ENCODE measurements at regions not wholly inside any gene's neighbourhood (a gene's known extent, or its start where the extent isn't known, plus 50 kb on each side); places are given as distances from the start of the nearest gene placed in this dataset.
"Not testable (repeated sequence)": the region's sequence is repeated elsewhere in the genome, so short reads cannot be mapped to it uniquely, and the experiment has no call there.

DNA sequence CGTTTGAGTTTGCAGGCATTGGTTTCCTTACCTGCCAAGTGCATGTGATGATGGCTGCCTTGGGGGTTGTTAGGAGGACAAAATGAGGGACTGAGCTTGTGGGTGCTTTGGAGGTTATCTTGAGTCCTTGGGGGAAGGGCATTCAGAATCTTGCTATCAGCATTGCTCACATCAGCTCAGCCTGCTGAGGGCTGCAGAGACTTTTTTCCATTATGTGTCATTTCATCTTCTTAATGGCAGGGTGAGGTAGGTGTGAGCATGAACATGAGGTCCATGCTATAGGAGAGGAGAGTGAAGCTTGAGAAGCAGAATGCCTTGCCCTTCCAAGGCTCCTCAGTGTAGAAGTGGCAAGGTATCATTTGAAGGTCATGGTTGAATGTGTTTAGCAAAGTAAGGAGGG lies 112.3 kb downstream of the MIAT start:
- no peak for DNase-seq (ENCODE audit: low spot score)

DNA sequence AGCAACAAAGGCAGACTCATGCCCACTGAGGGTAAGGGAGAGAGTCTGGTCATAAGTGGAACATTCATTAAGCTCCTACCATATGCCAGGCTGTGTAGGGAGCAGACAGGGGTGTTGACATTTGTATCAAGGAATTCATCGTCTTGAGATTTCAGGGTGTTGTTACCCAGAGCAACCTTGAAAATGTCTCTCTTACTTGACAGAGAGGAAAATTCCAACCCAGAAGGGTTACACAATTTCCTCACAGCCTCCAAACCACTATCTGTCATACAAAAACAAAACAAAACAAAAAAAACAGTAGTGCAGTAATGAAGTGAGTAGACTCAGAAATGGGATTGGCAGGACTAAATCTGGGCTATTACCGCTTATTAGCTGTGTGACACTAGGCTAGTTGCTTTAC lies 113.2 kb downstream of the MIAT start:
- peak; percentile 58 for DNase-seq (ENCODE audit: low spot score)

DNA sequence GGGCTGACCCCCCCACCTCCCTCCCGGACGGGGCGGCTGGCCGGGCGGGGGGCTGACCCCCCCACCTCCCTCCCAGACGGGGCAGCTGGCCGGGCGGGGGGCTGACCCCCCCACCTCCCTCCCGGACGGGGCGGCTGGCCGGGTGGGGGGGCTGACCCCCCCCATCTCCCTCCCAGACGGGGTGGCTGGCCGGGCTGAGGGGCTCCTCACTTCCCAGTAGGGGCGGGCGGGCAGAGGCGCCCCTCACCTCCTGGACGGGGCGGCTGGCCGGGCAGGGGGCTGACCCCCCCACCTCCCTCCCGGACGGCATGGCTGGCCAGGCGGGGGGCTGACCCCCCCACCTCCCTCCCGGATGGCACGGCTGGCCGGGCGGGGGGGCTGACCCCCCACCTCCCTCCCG lies 115.7 kb downstream of the MIAT start:
- not testable (repeated sequence) for DNase-seq (ENCODE audit: low spot score)

DNA sequence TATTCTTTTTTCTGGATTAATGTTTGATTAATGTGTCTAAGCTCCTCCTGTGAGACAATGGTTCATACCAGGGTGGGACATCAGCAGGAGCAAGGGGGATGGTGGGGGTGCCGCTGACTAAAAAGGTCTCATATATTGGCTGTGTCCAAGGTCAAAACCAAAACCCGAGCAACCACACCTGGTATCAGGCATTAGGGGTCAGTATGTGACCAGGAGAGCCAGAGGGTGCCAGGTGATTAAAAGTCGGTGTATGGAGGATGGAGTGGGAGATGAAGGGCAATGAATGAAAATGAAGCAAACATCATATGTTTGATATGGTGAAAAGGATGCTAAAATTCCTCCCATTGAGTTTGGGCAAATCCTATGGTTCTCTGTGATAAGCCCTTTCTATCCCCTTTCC lies 118.0 kb downstream of the MIAT start:
- no peak for DNase-seq (ENCODE audit: low spot score)

DNA sequence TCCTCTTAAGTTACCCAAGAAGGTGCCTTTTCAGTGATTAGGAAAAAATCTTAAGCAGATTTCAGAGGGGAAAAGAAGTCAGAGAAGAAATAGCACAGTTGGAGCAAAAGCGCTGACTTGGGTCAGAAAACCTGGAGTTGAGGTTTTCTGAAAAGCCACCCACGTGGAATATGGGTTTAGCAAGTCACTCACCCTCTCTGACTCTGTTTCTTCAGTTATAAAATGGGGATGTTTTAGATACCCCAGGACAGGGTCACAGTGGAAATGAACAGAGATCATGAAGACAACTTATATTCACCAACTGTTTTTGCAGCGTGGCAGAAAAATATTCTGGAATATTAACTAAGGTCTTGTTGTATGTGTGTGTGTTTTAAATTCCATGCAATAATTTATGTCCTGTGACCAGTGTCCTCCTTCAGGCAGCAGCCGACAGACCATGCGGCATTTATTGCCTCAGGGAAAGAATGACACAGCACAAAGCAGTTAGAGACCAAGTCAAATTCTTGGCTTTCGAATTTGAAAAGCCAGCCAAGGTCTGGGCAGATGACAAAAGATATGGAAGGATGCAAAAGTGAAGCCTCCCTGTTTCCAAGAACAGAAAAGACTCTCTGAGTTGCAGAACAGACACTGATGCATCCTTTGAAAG lies 119.9 kb downstream of the MIAT start:
- peak; percentile 77 for DNase-seq (ENCODE audit: low spot score)

DNA sequence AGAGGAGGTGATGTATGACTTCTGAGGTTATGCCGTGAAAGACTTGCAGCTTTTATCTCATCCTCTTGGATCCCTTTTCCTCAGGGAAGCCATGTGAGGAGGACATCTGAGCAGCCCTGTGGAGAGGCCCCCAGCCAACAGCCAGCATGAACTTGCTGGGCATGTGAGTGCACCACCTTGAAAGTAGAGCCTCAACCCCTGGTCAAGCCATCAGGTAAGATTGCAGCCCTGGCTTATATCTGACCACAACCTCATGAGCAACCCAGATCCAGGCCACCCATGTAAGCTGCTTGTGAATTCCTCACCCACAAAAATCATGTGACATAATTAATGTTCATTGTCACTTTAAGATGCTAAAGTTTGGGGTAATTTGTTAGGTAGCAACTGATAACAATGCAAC lies 121.0 kb downstream of the MIAT start:
- DNase-seq (ENCODE audit: low spot score) = no peak

DNA sequence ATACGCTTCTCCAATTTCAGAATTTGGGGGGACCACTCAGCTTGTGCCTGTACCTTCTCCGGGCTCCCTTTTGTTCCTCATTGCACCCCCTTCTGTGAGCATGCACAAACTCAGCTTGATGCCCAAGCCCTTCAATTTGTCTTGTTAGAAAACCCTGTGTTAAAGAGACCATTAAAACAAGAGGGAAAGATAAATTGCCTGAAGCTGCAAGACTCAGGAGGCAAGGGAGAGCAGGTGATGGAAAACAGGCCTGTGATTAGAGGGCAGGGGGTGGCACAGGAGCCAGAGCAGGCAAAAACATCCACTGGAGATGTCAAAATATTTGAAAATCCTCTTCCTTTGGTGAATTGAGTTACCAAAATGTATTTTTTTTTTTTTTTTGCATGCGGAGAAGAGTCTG lies 121.7 kb downstream of the MIAT start:
- no peak for DNase-seq (ENCODE audit: low spot score)

DNA sequence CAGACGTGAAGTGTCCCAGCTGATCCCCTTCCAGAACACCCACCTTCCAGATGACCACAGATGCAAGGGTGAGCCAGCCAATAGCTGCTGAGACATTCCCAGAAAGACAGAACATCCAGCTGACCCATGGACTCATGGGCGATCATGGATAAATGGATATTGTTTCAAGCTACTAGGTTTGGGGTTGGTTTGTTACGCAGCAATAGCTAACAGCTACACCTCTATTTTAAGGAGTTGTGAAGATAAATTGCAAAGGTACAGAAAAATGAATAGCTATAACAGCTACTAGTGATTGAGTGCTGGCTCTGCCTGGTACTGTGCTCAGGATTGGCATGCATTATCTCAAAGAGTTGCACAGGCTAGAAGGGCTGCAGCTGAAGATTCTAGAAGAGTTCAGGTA lies 122.5 kb downstream of the MIAT start:
- no peak for DNase-seq (ENCODE audit: low spot score)

DNA sequence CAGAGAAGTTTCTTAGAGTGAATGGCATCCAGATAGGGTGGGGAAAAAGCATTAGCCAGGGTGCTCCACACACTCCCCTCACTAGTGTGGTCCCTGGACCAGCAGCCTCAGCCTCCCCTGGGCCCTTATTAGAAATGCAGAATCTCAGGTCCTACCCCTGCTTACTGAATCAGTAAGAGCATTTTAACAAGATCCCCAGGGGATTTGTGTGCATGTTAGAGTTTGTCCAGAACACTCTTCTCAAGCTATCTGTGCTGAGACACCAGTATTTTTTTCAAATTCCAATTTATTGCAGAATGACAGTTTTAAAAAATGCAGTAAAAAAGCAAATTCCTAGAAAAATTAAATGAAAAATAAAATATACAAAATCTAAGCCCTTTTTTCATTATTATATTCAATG lies 123.1 kb downstream of the MIAT start:
- DNase-seq (ENCODE audit: low spot score) = no peak

DNA sequence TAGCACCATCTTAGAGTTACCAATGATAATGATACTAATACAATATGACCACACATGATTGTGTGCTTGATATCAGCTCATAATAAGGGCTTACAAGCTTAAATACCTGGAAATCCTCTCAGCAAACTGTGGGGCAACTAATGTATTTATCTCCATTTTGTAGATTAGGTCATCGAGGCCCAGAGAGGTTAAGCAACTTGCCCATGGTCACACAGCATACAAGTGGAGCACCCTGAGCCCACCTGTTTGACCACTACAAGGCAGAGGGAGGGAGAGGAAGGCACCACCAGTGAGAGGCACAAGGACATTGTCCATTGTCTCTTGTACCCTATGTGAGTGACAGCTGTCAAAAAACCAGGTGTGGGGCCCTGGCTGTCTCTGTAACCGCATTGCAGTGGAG lies 123.7 kb downstream of the MIAT start:
- DNase-seq (ENCODE audit: low spot score) = no peak

DNA sequence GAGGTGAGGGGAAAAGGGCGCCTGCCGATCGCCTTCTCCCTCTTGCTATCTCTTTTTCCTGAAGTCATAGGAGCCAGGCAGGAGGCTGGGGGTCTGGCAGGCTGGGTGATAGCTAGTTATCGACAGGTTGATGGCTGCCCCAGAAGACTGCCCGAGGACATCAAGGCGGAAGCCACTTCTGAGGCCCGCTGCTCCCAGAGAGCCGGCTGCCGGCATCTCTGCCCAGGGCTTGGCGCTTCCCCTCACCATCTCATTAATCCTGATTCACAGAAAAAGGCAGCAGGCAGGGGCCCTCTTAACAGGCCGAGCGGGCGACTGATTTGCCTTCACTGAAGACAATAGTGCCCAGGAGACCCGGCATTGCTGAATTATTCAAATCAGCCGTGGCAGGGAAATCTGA lies 124.2 kb downstream of the MIAT start:
- no peak for DNase-seq (ENCODE audit: low spot score)

DNA sequence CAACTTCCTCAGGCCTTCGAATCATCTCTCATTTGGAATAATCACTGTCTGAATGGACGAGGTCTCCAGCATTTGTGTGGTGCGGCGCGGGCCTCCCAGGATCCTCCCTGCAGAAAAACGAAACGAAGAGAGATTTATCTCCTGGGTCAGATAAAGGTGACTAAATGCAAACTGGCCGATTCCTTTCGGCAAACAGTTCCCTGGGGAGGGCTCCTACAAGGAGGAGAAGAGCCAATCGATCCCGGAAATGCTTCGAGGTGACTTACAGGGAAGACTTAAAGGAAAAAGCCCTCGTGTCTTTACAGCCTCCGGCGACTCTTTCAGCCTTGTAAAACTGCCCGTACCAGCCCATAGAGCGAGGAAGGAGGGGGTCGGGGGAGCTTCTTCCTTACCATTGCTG lies 126.5 kb downstream of the MIAT start:
- DNase-seq (ENCODE audit: low spot score) = no peak

DNA sequence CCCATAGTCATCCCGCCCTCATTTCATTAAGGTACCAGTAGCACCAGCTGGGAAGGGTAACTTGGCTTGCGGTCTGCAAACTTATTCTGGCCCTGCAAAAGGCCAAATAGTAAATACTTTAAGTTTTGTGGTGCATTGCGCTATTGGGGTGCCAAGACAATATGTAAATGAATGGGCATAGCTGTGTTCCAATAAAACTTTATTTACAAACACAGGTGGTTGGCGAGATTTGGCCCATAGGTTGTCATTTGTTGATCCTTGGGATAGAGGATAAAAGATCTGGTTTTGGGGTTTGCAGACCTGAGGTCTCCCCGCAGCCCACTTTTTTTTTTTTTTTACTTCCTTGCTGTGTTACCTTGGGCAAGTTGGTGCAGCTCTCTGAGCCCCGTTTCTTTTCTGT lies 127.4 kb downstream of the MIAT start:
- DNase-seq (ENCODE audit: low spot score) = no peak

DNA sequence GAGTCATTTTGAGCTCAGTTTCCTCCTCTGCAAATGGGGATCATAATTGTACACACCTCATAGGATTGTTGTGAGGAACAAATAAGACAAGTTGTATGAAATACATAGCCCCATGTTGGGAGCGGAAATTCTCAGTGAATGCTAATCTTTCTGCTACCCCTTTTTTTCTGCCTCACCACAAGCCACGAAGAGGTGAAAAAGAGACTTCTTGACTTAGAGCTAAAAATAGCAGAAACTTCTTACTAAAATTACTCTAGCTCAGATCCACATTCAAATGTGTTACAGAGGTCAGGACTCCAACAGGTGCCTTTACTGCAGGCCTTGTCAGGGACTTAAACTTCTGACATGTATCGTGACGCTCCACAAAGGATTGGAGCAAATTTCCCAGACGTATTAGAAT lies 128.5 kb downstream of the MIAT start:
- DNase-seq (ENCODE audit: low spot score) = no peak

DNA sequence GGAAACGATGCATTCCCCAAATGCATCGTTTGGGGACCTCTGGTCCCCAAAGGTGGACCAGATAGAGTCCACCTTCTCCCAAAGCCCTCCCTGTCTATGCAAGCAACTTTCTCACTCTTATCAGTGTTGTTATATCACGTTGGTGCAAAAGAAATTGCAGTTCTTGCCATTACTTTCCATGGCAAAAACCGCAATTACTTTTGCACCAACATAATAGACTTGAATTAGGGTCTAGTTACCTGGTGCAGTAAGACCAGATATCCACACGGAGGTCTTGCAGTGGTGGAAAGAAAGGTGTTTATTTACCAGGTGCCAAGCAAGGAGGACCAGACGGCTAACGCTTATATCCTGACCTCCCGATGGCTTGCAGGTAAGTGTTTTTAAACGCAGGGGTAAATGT lies 129.0 kb downstream of the MIAT start:
- no peak for DNase-seq (ENCODE audit: low spot score)

DNA sequence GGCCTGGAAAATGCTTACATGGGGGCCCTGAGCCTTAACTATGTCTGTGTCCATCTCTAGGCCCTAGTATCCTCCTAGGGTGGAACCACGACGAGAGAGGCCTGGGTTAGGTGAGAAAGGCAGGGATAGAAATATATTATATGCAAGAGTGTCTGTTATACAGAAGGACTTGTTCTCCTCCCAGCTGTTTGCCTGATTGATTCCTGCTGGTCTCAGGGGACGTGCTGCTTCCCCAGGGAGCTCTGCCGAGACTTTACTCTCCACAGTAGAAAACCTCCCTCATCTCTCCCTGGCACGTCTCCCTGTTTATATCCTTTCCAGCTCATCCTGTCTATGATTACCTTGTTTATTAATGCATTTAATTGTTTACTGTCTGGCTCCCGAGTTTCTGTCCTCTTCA lies 132.6 kb downstream of the MIAT start:
- no peak for DNase-seq (ENCODE audit: low spot score)

DNA sequence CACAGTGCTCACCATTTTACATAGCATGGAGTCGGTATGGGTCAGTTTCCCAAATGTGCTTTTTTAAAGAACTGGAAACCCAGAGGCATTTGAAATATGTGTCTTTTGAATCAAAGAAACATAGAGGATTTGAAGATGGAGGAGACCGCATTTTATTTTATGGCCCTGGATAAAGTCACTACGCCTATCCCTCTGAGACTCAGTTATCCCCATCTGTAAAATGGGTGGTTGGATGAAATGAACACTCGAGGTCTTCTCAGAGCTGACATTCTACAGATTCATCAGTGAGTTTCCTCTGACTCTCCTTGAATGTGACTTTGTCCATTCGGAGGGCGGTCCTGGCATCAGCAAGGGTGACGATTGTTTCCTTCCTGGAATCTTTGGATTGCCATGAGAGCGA lies 135.1 kb downstream of the MIAT start:
- no peak for DNase-seq (ENCODE audit: low spot score)

DNA sequence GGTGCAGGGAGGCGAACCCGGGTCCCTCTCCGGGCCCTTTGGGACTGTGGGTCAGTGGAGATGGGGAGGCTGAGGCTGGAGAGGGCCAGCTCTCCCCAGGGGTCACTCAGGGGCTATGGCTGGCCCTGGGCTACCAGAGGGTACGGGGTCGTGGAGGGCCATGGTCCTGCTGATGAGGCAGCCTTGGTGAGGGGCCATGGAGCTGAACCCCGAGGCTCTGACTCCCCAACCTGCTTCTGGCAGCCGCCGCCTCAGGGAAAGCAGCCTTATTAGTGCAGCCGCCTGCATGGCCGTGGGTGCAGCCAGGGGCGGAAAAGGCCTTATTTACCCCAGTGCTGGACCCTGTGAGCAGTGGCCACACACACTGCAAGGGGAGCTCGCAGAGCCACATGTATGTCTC lies 139.4 kb downstream of the MIAT start:
- DNase-seq (ENCODE audit: low spot score) = no peak

DNA sequence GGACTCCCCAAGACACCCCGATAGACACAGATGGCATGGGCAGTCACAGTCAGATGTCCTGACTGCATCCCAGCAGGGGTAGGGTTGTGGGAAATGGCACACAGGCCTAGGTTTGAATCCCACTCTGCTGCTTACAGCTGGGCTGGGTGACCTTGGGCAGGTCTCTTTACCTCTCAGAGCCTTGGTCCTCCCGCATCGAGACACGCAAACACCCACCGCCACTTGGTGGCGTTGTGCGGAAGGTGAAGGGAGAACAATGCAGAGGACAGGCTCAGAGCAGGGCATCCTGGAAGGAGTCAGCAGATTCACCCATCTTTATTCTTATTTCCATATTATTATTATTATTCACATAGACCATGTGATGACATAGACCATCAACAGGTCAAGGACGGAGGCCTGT lies 140.5 kb downstream of the MIAT start:
- no peak for DNase-seq (ENCODE audit: low spot score)

DNA sequence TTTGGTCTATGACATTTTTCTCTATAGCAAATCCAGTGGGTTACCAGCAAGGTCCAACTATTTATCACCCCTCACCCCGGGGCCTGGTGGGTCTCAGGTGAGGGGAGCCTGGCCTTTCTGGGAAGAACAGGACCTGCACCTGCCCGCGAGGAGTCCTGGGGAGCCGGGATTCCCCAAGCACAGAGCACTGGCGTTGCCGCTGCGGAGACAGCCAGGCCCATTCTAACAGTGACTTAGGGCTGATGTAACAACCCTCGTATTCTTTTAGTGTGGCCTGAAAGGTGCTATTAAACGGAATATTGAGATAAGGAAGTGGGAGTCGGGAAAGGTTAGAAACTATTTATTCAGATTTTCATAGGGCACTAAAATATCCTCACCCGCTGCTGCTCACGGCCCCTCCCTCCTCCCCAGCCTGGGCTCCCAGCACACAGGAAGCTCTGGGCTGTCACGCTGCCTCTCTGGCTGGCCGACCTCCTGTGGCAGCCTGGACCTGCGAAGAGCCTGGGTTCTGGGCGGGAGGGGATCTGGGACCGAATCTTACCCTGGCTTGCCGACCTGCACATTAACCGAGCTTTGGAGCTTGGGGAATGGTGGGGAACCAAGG lies 141.2 kb downstream of the MIAT start:
- no peak for DNase-seq (ENCODE audit: low spot score)

DNA sequence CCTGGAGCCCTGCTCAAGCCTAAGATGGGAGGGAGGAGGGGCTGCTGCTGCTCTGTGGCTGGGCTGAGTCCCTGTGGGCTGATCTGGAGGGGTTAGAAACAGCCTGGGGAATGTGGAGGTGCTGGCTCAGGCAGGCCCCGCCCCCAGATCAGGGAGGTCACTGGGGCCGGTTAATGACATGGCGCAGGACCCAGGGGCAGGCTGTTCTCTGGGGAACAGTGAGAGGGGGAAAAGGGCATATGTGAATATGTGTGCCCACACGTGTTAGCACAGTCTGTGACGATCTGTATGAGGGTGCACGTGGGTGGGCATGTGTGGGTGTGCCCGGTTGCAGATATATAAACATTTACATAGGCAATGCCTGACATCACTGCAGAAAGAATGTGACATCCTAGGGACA lies 143.5 kb downstream of the MIAT start:
- DNase-seq (ENCODE audit: low spot score) = peak; percentile 26

DNA sequence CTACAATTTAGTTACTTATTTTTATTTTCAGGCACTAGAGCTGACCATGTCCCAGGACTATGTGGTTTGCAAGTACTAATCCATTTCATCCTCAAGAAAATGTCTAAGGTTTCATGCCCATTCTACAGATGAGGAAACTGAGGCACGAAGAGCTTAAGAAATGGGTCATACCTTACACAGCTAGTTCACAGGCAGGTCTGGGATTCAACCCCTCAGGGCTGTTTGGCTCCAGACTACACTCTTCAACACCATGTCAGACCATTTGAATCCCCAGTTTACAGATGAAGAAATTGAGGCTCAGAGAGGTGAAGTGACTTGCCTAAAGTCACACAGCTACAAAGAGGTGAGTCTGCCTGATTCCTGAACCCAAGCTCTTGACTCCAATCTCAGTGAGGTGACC lies 144.1 kb downstream of the MIAT start:
- no peak for DNase-seq (ENCODE audit: low spot score)

DNA sequence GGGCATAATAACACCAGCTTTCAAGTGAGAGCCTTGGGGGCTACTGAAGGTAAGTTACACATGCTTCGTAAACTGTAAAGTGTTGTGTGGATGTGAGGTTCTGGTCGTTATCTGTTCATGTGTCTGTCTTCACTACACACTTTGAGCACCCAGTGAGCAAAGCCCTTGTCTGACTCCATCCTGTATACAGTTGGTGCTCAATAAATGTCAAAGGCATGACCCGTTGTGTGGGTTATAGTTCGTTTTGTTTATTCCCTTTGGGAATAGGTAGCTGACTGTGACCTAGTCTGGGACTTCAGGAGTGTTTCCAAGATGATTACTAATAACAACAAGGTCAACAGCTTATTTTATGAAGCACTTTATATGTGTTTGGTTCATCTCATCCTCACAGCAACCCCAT lies 146.9 kb downstream of the MIAT start:
- no peak for DNase-seq (ENCODE audit: low spot score)

DNA sequence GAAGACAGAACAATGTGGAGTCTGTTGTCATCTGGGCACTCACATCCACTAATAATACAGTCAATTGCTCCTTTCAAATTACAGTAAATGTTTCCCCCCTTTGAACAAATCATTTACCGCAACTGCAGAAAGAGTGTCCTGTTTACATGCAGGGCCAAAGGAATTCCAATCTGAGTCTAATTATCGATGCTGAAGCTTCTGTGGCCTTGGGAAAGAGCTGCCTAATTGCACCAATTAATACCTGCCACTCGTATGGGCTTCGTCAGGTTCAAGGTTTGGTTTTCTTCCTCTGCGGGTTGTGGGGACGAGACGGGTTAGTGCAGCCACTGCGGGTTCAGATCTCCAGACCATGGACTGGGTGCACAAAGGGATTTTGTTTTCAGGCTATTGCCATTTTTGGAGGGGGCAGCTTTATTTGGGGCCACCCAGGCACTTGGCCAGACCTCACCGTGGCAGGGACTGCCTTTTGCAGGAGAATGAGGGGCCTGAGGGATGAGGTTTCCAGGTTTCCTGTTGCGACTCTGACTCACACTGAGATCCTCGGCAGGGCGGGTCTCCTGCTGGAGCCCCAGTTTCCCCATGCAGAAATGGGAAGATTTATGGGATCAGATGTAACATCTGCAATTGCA lies 147.6 kb downstream of the MIAT start:
- peak; percentile 50 for DNase-seq (ENCODE audit: low spot score)

Data from AG20443 (cell line).